HFF-Myc (cell line): ENCODE measurements at regions not wholly inside any gene's neighbourhood (a gene's known extent, or its start where the extent isn't known, plus 50 kb on each side); places are given as distances from the start of the nearest gene placed in this dataset.
"Not testable (repeated sequence)": the region's sequence is repeated elsewhere in the genome, so short reads cannot be mapped to it uniquely, and the experiment has no call there.

Experiments used
- DNase-seq: peaks from one replicate; pipeline ENCODE4 v3.0.0-alpha.2; 2011; ENCODE audit warnings: low read depth; ENCODE audit errors: extremely low read depth
- H3K4me3 ChIP-seq: replicated peaks from 2 replicates; pipeline ENCODE4 v1.5.1; 2011; ENCODE audit warnings: low read depth, mild to moderate bottlenecking, control low read depth, low read length
- CTCF ChIP-seq: IDR thresholded peaks from 2 replicates; pipeline ENCODE4 v1.5.1; 2012; ENCODE audit warnings: mild to moderate bottlenecking, low read depth, low read length, control low read depth; ENCODE audit errors: missing control alignments

GRCh38 chr1:98575955-98576354 lies 85.6 kb upstream of the SNX7 start:
- no peak for DNase-seq
- no peak overlapping the region for H3K4me3 ChIP-seq
- no peak for TF ChIP-seq CTCF

- no peak overlapping the region for H3K4me3 ChIP-seq
- no peak for DNase-seq
- no peak for TF ChIP-seq CTCF
These were observed 95.6 kb upstream of the SNX7 start for GRCh38 chr1:98565951-98566350.

GRCh38 chr1:98559291-98559690 lies 102.2 kb upstream of the SNX7 start:
- no peak for DNase-seq
- TF ChIP-seq CTCF, result no peak
- no peak overlapping the region for H3K4me3 ChIP-seq

- no peak for TF ChIP-seq CTCF
- DNase-seq, result no peak
- no peak overlapping the region for H3K4me3 ChIP-seq
These were observed 103.6 kb upstream of the SNX7 start for GRCh38 chr1:98557895-98558294.

- no peak overlapping the region for H3K4me3 ChIP-seq
- TF ChIP-seq CTCF, result peak; percentile 43
- peak; percentile 15 for DNase-seq
These were observed 104.9 kb upstream of the SNX7 start for GRCh38 chr1:98556521-98557158.

- no peak overlapping the region for H3K4me3 ChIP-seq
- DNase-seq, result no peak
- no peak for TF ChIP-seq CTCF
These were observed 105.7 kb upstream of the SNX7 start for GRCh38 chr1:98555814-98556213.

- not testable (repeated sequence) for DNase-seq, H3K4me3 ChIP-seq
These were observed 108.9 kb upstream of the SNX7 start for GRCh38 chr1:98552576-98553074.
